Stomach (tissue), 8 donors: ENCODE measurements at regions not wholly inside any gene's neighbourhood (a gene's known extent, or its start where the extent isn't known, plus 50 kb on each side); places are given as distances from the start of the nearest gene placed in this dataset.
"Not testable (repeated sequence)": the region's sequence is repeated elsewhere in the genome, so short reads cannot be mapped to it uniquely, and the experiment has no call there.

Experiments
- DNase-seq, 2 donors: peaks; one replicate each; pipeline versions ENCODE4 v3.0.0 to v3.0.0-alpha.2; 2013 to 2019
- H3K27ac ChIP-seq, 5 donors: fragments of 200-600 bp in 4 of 5; sonication (generic) in 4 of 5; one replicate each; pipeline ENCODE4 v1.5.1; 2013 to 2019; ENCODE audit warnings: mild to moderate bottlenecking in 1 of 5, moderate library complexity in 1 of 5
- H3K27me3 ChIP-seq, 3 donors: fragments of 200-600 bp; sonication (generic); one replicate each; pipeline ENCODE4 v1.5.1; 2017 to 2019; ENCODE audit warnings: mixed run types in 1 of 3
- H3K36me3 ChIP-seq, 4 donors: fragments of 200-600 bp; sonication (generic); 1 replicate in 3 of 4; 2 replicates in 1 of 4; pipeline ENCODE4 v1.5.1; 2016 to 2019
- H3K4me1 ChIP-seq, 4 donors: fragments of 200-600 bp; sonication (generic); one replicate each; pipeline ENCODE4 v1.5.1; 2016 to 2019
- H3K4me3 ChIP-seq, 4 donors: fragments of 200-600 bp; sonication (generic) in 3 of 4; one replicate each; pipeline ENCODE4 v1.5.1; 2016 to 2019; ENCODE audit warnings: mild to moderate bottlenecking in 1 of 4
- H3K9me3 ChIP-seq, 4 donors: fragments of 200-600 bp; sonication (generic); one replicate each; pipeline ENCODE4 v1.5.1; 2016 to 2019
- EP300 ChIP-seq: sonication (generic); formaldehyde crosslinking; IDR thresholded peaks from one replicate; pipeline ENCODE4 v1.6.1; 2017; ENCODE audit warnings: antibody characterized with exemption
- POLR2A ChIP-seq, 4 donors: fragments of 450-650 bp; IDR thresholded peaks; one replicate each; pipeline ENCODE4 v1.6.1; 2016; ENCODE audit warnings: antibody characterized with exemption in 4 of 4, control low read depth in 2 of 4, mild to moderate bottlenecking in 1 of 4, moderate library complexity in 1 of 4
- POLR2AphosphoS5 ChIP-seq, 3 donors: sonication (generic); formaldehyde crosslinking; IDR thresholded peaks; one replicate each; pipeline ENCODE4 v1.6.1; 2016; ENCODE audit warnings: antibody characterized with exemption in 3 of 3
- WGBS, 5 donors: extraction: QIAGEN DNeasy Blood & Tissue Kit in 3 of 5; methylation state at CpG; one replicate each; pipeline versions ENCODE4 v1.1.5 to v1.1.7; 2013 to 2018; 5-methylcytosine and 5-hydroxymethylcytosine counted together
- intact Hi-C: fragments of 100-400 bp; cut with DNase I; formaldehyde crosslinking; loops from one replicate; pipeline ENCODE4 v1.15.1; 2023; ENCODE audit warnings: low total_unique reads
- TF ChIP-seq, protein P1 (sequence below), 7 experiments: fragments of 450-650 bp in 4 of 7; fragments of 200-600 bp in 3 of 7; sonication (generic) in 3 of 7; IDR thresholded peaks; one replicate each; pipeline ENCODE4 v1.5.1; 2016 to 2019; ENCODE audit warnings: antibody characterized with exemption in 7 of 7, control low read depth in 2 of 7, mild to moderate bottlenecking in 1 of 7
- donor health status: healthy with polysubstance abuse.
- donor health status: Bipolar disorder and iron deficiency.
- donor health status: healthy.

DNA sequence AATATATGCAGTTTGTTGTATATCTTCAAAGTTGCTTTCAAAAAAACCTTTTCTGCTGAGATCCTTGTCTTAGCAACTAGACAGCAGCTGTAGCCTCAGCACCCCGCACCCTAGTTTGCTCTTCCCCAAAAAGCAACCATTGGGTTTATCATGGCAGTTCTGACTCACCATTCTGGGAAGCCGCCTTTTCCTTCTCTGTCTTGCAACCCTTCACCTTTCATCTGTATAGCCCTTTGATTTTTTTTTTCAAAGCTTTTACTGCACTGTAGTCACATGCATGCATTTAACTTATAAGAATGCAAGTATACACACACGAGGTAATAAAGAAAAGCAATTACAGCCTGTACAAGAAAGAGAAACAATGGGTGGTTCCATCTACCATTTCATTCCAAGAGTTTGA is 65.1 kb upstream of the THBS1 start:
- Histone ChIP-seq H3K4me3 (no peak overlapping the region), H3K36me3 (no peaks in the 10 kb centered on the region), H3K9me3 (peaks cover 0 to 16% (median 0%) of the 10 kb centered on the region in 4 donors), H3K27me3 (no peaks in the 10 kb centered on the region), H3K4me1 (peaks cover 0 to 9% (median 2%) of the 10 kb centered on the region in 4 donors), H3K27ac (no peak overlapping the region)
- 79 to 88% (median 83%) methylated on average over 3 of the region's 3 CpGs for WGBS, 5 donors
- TF ChIP-seq, protein P1, sequence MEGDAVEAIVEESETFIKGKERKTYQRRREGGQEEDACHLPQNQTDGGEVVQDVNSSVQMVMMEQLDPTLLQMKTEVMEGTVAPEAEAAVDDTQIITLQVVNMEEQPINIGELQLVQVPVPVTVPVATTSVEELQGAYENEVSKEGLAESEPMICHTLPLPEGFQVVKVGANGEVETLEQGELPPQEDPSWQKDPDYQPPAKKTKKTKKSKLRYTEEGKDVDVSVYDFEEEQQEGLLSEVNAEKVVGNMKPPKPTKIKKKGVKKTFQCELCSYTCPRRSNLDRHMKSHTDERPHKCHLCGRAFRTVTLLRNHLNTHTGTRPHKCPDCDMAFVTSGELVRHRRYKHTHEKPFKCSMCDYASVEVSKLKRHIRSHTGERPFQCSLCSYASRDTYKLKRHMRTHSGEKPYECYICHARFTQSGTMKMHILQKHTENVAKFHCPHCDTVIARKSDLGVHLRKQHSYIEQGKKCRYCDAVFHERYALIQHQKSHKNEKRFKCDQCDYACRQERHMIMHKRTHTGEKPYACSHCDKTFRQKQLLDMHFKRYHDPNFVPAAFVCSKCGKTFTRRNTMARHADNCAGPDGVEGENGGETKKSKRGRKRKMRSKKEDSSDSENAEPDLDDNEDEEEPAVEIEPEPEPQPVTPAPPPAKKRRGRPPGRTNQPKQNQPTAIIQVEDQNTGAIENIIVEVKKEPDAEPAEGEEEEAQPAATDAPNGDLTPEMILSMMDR (IDR thresholded peaks at IDR 0.05) = no peak
- TF ChIP-seq EP300 (no peak), POLR2AphosphoS5 (IDR thresholded peaks at IDR 0.05) (no peak), POLR2A (IDR thresholded peaks at IDR 0.05) (no peak)
- intact Hi-C loops = no loop called here
- no peak for DNase-seq

GRCh38 chr15:39517122-39517855 is 63.6 kb upstream of the THBS1 start:
- H3K27ac ChIP-seq = no peak overlapping the region
- no peak for TF ChIP-seq POLR2A (IDR thresholded peaks at IDR 0.05)
- TF ChIP-seq POLR2AphosphoS5 (IDR thresholded peaks at IDR 0.05) = no peak
- TF ChIP-seq, protein P1 (IDR thresholded peaks at IDR 0.05) = no peak
- TF ChIP-seq EP300 = no peak
- no peak overlapping the region for H3K4me3 ChIP-seq
- H3K27me3 ChIP-seq = no peaks in the 10 kb centered on the region
- H3K4me1 ChIP-seq = no peaks in the 10 kb centered on the region
- H3K9me3 ChIP-seq = peaks cover 0 to 16% (median 0%) of the 10 kb centered on the region in 4 donors
- no peak for DNase-seq
- H3K36me3 ChIP-seq = no peaks in the 10 kb centered on the region
- 79 to 85% (median 82%) methylated on average over 6 of the region's 6 CpGs for WGBS, 5 donors
- intact Hi-C loops = no loop called here

DNA sequence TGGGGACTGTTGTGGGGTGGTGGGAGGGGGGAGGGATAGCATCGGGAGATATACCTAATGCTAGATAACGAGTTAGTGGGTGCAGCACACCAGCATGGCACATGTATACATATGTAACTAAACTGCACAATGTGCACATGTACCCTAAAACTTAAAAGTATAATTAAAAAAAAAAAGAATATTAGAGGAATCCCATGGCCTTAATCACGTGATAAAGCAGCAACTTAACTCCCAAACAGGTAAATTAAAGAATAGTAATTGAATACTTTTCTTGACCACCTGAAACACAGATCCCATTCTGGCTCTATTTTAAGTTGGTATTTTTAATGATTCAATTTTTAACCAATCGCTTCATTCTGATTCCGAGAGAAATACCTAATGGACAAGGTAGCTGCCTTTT is 56.9 kb upstream of the THBS1 start:
- 78 to 92% (median 89%) methylated on average over 4 to 5 of the region's 5 CpGs for WGBS, 5 donors

DNA sequence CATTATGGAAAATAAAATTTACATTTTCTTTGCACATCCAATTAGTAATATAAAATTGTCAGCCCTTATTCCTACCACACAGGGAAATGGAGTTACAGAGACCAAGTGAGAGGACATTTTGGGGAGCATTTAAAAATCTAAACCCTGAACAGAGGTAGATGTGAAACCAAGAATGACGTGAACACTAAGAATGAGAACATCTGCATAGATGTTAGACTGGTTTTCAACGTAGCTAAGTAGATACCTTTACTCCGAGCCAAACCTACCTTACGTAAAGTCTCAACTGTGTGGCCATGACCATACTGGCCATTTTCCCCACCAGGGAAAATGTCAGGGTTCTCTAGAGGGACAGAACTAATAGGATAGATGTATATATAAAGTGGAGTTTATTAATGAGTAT is 51.4 kb upstream of the THBS1 start:
- WGBS, 5 donors = 93 to 97% (median 95%) methylated on average over 4 of the region's 4 CpGs
- no peaks in the 10 kb centered on the region for H3K36me3 ChIP-seq
- H3K9me3 ChIP-seq = no peaks in the 10 kb centered on the region
- peaks cover 0 to 8% (median 0%) of the 10 kb centered on the region in 4 donors for H3K4me1 ChIP-seq
- intact Hi-C loops = no loop called here
- TF ChIP-seq POLR2AphosphoS5 (IDR thresholded peaks at IDR 0.05) (no peak), POLR2A (IDR thresholded peaks at IDR 0.05) (no peak), EP300 (no peak)
- TF ChIP-seq, protein P1 (IDR thresholded peaks at IDR 0.05) = no peak
- DNase-seq = no peak
- no peak overlapping the region for H3K27ac ChIP-seq
- no peaks in the 10 kb centered on the region for H3K27me3 ChIP-seq
- no peak overlapping the region for H3K4me3 ChIP-seq

More for the DNA sequence above, 56.9 kb upstream of the THBS1 start:
- H3K36me3 ChIP-seq, DNase-seq, H3K27me3 ChIP-seq, H3K9me3 ChIP-seq, H3K27ac ChIP-seq, H3K4me1 ChIP-seq, intact Hi-C loops, H3K4me3 ChIP-seq: not testable (repeated sequence)
